ENCODE measurements at regions not wholly inside any gene's neighbourhood (a gene's known extent, or its start where the extent isn't known, plus 50 kb on each side); places are given as distances from the start of the nearest gene placed in this dataset.

DNA sequence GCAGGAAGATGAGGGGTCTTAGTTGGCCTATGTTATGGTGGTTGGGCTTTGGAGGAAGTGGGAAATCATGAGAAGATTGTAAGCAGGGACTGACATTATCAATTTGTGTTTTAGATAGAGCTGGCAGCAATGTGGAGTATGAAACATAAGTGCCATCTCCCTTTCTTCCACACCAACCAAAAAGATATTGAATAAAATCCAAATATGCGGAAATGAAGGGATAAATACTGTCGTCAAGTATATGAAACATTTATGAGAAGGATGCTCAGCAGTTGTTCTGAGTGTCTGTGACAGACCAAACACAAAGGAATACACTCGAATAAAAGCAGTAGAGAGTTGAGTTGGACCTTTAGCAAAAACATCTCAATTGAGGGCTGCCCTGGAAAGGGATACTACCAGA lies 1090.0 kb upstream of the ZEB2 start:
- TF ChIP-seq CSDC2 (CRISPR knock-in tag; IDR thresholded peaks at IDR 0.05) (no peak), BACH2 (CRISPR knock-in tag; IDR thresholded peaks at IDR 0.05; ENCODE audit: borderline replicate concordance) (no peak), TOX (CRISPR knock-in tag; IDR thresholded peaks at IDR 0.05; ENCODE audit: borderline replicate concordance) (no peak), ARNTL (CRISPR knock-in tag; IDR thresholded peaks at IDR 0.05; ENCODE audit: borderline replicate concordance, low read depth) (no peak)
- TF ChIP-seq, protein P1, sequence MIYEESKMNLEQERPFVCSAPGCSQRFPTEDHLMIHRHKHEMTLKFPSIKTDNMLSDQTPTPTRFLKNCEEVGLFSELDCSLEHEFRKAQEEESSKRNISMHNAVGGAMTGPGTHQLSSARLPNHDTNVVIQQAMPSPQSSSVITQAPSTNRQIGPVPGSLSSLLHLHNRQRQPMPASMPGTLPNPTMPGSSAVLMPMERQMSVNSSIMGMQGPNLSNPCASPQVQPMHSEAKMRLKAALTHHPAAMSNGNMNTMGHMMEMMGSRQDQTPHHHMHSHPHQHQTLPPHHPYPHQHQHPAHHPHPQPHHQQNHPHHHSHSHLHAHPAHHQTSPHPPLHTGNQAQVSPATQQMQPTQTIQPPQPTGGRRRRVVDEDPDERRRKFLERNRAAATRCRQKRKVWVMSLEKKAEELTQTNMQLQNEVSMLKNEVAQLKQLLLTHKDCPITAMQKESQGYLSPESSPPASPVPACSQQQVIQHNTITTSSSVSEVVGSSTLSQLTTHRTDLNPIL (CRISPR knock-in tag; IDR thresholded peaks at IDR 0.05; ENCODE audit: low read depth), result no peak

DNA sequence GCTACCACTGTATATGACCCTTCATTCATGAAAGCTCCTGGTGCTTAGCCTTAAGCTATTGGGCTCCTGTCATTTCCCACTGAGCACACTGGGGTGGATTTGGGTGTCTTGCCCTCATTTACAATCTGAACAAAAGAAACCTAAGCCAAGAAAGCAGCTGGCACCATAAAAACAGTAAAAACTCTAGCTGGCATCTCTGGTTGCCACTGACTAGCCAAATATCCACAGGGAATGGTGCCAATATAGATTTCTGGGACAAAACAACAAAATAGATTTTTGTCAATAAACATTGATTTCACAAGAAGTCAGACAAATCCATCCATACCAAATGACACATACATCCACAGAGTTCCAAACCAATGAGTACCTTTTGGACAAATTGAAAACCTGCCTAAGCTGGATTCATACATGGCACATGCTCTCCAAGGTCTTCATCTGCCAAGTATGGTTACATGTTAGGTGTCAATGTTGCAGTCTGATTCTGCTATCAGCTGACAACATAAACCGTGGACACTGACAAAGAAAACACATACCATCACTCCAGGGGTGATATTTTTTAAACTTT lies 1081.5 kb upstream of the ZEB2 start:
- TF ChIP-seq ARNTL (CRISPR knock-in tag; IDR thresholded peaks at IDR 0.05; ENCODE audit: borderline replicate concordance, low read depth), result no peak
- TF ChIP-seq SNAI2 (CRISPR knock-in tag; IDR thresholded peaks at IDR 0.05), result no peak
- TF ChIP-seq ZNF565 (CRISPR knock-in tag; conservative IDR thresholded peaks at IDR 0.05; ENCODE audit: low read depth), result no peak
- TF ChIP-seq, protein P2, sequence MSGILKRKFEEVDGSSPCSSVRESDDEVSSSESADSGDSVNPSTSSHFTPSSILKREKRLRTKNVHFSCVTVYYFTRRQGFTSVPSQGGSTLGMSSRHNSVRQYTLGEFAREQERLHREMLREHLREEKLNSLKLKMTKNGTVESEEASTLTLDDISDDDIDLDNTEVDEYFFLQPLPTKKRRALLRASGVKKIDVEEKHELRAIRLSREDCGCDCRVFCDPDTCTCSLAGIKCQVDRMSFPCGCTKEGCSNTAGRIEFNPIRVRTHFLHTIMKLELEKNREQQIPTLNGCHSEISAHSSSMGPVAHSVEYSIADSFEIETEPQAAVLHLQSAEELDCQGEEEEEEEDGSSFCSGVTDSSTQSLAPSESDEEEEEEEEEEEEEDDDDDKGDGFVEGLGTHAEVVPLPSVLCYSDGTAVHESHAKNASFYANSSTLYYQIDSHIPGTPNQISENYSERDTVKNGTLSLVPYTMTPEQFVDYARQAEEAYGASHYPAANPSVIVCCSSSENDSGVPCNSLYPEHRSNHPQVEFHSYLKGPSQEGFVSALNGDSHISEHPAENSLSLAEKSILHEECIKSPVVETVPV (CRISPR knock-in tag; IDR thresholded peaks at IDR 0.05), result no peak
- no peak for TF ChIP-seq PPARA (CRISPR knock-in tag; IDR thresholded peaks at IDR 0.05; ENCODE audit: borderline replicate concordance)
- TF ChIP-seq ESRRG (CRISPR knock-in tag; IDR thresholded peaks at IDR 0.05), result no peak
- TF ChIP-seq, protein P3, sequence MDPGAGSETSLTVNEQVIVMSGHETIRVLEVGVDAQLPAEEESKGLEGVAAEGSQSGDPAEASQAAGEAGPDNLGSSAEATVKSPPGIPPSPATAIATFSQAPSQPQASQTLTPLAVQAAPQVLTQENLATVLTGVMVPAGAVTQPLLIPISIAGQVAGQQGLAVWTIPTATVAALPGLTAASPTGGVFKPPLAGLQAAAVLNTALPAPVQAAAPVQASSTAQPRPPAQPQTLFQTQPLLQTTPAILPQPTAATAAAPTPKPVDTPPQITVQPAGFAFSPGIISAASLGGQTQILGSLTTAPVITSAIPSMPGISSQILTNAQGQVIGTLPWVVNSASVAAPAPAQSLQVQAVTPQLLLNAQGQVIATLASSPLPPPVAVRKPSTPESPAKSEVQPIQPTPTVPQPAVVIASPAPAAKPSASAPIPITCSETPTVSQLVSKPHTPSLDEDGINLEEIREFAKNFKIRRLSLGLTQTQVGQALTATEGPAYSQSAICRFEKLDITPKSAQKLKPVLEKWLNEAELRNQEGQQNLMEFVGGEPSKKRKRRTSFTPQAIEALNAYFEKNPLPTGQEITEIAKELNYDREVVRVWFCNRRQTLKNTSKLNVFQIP (CRISPR knock-in tag; IDR thresholded peaks at IDR 0.05; ENCODE audit: borderline replicate concordance, low read depth), result no peak
- TF ChIP-seq TCF4 (CRISPR knock-in tag; IDR thresholded peaks at IDR 0.05; ENCODE audit: borderline replicate concordance), result no peak

More for the DNA sequence above, 1090.0 kb upstream of the ZEB2 start:
- ATAC-seq, result no peak

DNA sequence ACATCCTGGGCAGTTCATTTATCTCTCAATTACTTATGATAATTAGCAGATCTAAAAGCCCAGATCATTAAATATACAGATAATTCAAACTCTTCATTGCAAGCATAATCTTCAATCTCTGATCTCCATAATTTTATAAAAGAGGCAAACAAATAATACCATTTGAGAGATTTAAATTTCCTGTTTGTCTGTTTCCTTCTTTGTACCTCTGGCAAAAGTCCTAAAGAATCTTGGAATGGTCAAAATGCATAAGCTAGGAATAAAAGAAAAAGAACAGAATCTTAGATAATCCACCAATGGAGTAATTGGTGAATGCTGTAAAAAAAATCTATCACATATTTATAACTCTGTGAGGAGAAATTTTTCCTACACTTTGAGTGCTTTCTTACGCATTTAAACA lies 1080.9 kb upstream of the ZEB2 start:
- TF ChIP-seq BACH2 (CRISPR knock-in tag; IDR thresholded peaks at IDR 0.05; ENCODE audit: borderline replicate concordance) (no peak), ZNF70 (CRISPR knock-in tag; IDR thresholded peaks at IDR 0.05) (no peak), OSR1 (CRISPR knock-in tag; IDR thresholded peaks at IDR 0.05) (no peak), ZNF565 (CRISPR knock-in tag; conservative IDR thresholded peaks at IDR 0.05; ENCODE audit: low read depth) (no peak), ARNTL (CRISPR knock-in tag; IDR thresholded peaks at IDR 0.05; ENCODE audit: borderline replicate concordance, low read depth) (no peak), ZFP30 (CRISPR knock-in tag; IDR thresholded peaks at IDR 0.05) (no peak), GLIS3 (CRISPR knock-in tag; IDR thresholded peaks at IDR 0.05) (no peak), ZFP3 (CRISPR knock-in tag; IDR thresholded peaks at IDR 0.05) (no peak), ZNF8 (CRISPR knock-in tag; IDR thresholded peaks at IDR 0.05) (no peak), SNAI2 (CRISPR knock-in tag; IDR thresholded peaks at IDR 0.05) (no peak), PPARA (CRISPR knock-in tag; IDR thresholded peaks at IDR 0.05; ENCODE audit: borderline replicate concordance) (no peak), TCF4 (CRISPR knock-in tag; IDR thresholded peaks at IDR 0.05; ENCODE audit: borderline replicate concordance) (no peak), ZC3H10 (CRISPR knock-in tag; IDR thresholded peaks at IDR 0.05) (no peak), ISL1 (CRISPR knock-in tag; IDR thresholded peaks at IDR 0.05) (no peak)
- TF ChIP-seq, protein P4, sequence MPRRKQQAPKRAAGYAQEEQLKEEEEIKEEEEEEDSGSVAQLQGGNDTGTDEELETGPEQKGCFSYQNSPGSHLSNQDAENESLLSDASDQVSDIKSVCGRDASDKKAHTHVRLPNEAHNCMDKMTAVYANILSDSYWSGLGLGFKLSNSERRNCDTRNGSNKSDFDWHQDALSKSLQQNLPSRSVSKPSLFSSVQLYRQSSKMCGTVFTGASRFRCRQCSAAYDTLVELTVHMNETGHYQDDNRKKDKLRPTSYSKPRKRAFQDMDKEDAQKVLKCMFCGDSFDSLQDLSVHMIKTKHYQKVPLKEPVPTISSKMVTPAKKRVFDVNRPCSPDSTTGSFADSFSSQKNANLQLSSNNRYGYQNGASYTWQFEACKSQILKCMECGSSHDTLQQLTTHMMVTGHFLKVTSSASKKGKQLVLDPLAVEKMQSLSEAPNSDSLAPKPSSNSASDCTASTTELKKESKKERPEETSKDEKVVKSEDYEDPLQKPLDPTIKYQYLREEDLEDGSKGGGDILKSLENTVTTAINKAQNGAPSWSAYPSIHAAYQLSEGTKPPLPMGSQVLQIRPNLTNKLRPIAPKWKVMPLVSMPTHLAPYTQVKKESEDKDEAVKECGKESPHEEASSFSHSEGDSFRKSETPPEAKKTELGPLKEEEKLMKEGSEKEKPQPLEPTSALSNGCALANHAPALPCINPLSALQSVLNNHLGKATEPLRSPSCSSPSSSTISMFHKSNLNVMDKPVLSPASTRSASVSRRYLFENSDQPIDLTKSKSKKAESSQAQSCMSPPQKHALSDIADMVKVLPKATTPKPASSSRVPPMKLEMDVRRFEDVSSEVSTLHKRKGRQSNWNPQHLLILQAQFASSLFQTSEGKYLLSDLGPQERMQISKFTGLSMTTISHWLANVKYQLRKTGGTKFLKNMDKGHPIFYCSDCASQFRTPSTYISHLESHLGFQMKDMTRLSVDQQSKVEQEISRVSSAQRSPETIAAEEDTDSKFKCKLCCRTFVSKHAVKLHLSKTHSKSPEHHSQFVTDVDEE (CRISPR knock-in tag; IDR thresholded peaks at IDR 0.05), result no peak
- TF ChIP-seq, protein P2 (CRISPR knock-in tag; IDR thresholded peaks at IDR 0.05), result no peak
- TF ChIP-seq, protein P1 (CRISPR knock-in tag; IDR thresholded peaks at IDR 0.05; ENCODE audit: low read depth), result no peak
- TF ChIP-seq, protein P3 (CRISPR knock-in tag; IDR thresholded peaks at IDR 0.05; ENCODE audit: borderline replicate concordance, low read depth), result no peak
- ATAC-seq, result no peak

More for the DNA sequence above, 1081.5 kb upstream of the ZEB2 start:
- no peak for ATAC-seq
